H1 (cell line): ENCODE measurements at regions not wholly inside any gene's neighbourhood (a gene's known extent, or its start where the extent isn't known, plus 50 kb on each side); places are given as distances from the start of the nearest gene placed in this dataset.

ENCODE experiments used
- ATF2 ChIP-seq: IDR thresholded peaks from 2 replicates; pipeline ENCODE4 v1.6.1; 2012; ENCODE audit warnings: low read length, inconsistent platforms
- CTCF ChIP-seq, 3 experiments: IDR thresholded peaks; 1 replicate in 2 of 3; 2 replicates in 1 of 3; pipeline versions ENCODE4 v1.5.1 to v1.6.1; 2011; ENCODE audit warnings: low read length in 3 of 3, mild to moderate bottlenecking in 3 of 3, inconsistent platforms in 2 of 3, low read depth in 1 of 3, moderate library complexity in 1 of 3; ENCODE audit not compliant: insufficient read depth in 1 of 3; ENCODE audit errors: control extremely low read depth in 1 of 3
- TF ChIP-seq, protein P1 (sequence below): IDR thresholded peaks from 2 replicates; pipeline ENCODE4 v1.6.1; 2012; ENCODE audit warnings: inconsistent platforms

DNA sequence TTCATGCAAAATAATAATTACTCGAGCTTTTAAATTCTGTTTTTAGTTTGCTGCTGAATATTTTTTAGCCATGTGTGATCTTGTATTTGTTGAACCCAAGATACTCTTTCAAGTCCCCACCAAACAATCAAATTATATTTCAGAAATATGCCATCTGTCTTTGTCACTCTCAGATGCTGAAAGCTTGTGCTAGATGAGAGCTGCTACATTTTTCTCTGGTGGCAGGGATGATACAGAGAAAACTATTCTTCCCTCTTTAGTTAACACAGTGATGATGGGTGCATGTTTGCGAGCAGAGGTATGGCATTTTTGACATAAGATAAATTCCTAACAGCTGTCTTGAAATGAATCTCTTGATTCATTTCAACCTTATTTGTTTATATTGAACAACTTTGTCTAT, 100.6 kb upstream of the NPHP3 start:
- no peak for TF ChIP-seq CTCF (IDR thresholded peaks at IDR 0.05; ENCODE audit: control extremely low read depth in 1 of 3, insufficient read depth in 1 of 3, low read depth in 1 of 3, low read length in 3 of 3)
- TF ChIP-seq, protein P1, sequence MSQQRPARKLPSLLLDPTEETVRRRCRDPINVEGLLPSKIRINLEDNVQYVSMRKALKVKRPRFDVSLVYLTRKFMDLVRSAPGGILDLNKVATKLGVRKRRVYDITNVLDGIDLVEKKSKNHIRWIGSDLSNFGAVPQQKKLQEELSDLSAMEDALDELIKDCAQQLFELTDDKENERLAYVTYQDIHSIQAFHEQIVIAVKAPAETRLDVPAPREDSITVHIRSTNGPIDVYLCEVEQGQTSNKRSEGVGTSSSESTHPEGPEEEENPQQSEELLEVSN: no peak
- TF ChIP-seq ATF2: no peak
